Body of pancreas (tissue), 1 donor: ENCODE measurements at regions not wholly inside any gene's neighbourhood (a gene's known extent, or its start where the extent isn't known, plus 50 kb on each side); places are given as distances from the start of the nearest gene placed in this dataset. TPM values are rescaled to one million over a fixed set of nuclear protein-coding genes. Genes with fewer than 3 reads are reported as not detected.

ENCODE experiments used
- small RNA-seq: library from RNA; depleted of rRNA; stranded (forward); fragments of <200 nt; gene quantifications from one replicate; pipeline ENCODE3, GENCODE V24; 2016

Small RNA genes in the stretch of these regions (small RNA-seq; reads per million reads assigned to genes)
- gene AC008740.2 = not detected
